ENCODE measurements at regions not wholly inside any gene's neighbourhood (a gene's known extent, or its start where the extent isn't known, plus 50 kb on each side); places are given as distances from the start of the nearest gene placed in this dataset.

DNA sequence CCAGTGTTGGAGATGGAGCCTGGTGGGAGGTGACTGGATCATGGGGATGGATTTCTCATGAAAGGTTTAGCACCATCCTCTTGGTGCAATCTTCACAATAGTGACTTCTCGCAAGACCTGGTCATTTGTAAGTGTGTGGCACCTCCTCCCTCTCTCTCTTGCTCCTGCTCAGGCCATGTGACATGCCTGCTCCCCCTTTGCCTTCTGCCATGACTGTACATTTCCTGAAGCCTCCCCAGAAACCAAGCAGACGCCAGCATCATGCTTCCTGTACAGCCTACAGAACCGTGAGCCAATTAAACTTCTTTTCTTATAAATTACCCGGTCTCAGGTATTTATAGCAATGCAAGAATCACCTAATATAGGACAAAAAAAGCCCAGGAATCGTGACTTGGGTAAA lies 171.0 kb upstream of the FOXN3 start:
- Histone ChIP-seq H3K27ac (ENCODE audit: poor library complexity, severe bottlenecking) (no peak overlapping the region), H3K27me3 (ENCODE audit: insufficient read depth, poor library complexity, severe bottlenecking) (no peaks in the 10 kb centered on the region), H3K36me3 (ENCODE audit: low read depth) (no peaks in the 10 kb centered on the region), H3K9me3 (ENCODE audit: severe bottlenecking) (no peaks in the 10 kb centered on the region), H3K4me3 (ENCODE audit: severe bottlenecking) (no peak overlapping the region), H3K4me1 (ENCODE audit: insufficient read depth, poor library complexity, severe bottlenecking) (no peaks in the 10 kb centered on the region)
- DNase-seq (ENCODE audit: low spot score) = no peak
- no peak for ATAC-seq (ENCODE audit: low read depth)
- TF ChIP-seq, protein P1, sequence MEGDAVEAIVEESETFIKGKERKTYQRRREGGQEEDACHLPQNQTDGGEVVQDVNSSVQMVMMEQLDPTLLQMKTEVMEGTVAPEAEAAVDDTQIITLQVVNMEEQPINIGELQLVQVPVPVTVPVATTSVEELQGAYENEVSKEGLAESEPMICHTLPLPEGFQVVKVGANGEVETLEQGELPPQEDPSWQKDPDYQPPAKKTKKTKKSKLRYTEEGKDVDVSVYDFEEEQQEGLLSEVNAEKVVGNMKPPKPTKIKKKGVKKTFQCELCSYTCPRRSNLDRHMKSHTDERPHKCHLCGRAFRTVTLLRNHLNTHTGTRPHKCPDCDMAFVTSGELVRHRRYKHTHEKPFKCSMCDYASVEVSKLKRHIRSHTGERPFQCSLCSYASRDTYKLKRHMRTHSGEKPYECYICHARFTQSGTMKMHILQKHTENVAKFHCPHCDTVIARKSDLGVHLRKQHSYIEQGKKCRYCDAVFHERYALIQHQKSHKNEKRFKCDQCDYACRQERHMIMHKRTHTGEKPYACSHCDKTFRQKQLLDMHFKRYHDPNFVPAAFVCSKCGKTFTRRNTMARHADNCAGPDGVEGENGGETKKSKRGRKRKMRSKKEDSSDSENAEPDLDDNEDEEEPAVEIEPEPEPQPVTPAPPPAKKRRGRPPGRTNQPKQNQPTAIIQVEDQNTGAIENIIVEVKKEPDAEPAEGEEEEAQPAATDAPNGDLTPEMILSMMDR (IDR thresholded peaks at IDR 0.05; ENCODE audit: poor library complexity, severe bottlenecking) = no peak

DNA sequence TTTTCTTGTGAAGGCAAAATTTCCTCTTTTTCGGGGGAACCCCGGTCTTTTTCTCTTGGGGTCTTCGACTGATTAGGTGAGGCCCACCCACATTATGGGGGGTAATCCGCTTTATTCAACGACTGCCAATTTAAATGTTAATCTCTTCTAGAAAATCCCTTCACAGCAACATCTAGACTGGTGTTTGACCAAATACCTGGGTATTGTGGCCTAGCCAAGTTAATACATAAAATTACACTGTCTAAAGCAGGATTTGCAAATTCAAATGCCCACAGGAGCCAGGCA lies 170.0 kb upstream of the FOXN3 start:
- Histone ChIP-seq H3K4me1 (ENCODE audit: insufficient read depth, poor library complexity, severe bottlenecking) (no peaks in the 10 kb centered on the region), H3K9me3 (ENCODE audit: severe bottlenecking) (no peaks in the 10 kb centered on the region), H3K27me3 (ENCODE audit: insufficient read depth, poor library complexity, severe bottlenecking) (no peaks in the 10 kb centered on the region), H3K4me3 (ENCODE audit: severe bottlenecking) (no peak overlapping the region), H3K27ac (ENCODE audit: poor library complexity, severe bottlenecking) (no peak overlapping the region), H3K36me3 (ENCODE audit: low read depth) (no peaks in the 10 kb centered on the region)
- DNase-seq (ENCODE audit: low spot score) = no peak
- TF ChIP-seq, protein P1 (IDR thresholded peaks at IDR 0.05; ENCODE audit: poor library complexity, severe bottlenecking) = no peak
- no peak for ATAC-seq (ENCODE audit: low read depth)

DNA sequence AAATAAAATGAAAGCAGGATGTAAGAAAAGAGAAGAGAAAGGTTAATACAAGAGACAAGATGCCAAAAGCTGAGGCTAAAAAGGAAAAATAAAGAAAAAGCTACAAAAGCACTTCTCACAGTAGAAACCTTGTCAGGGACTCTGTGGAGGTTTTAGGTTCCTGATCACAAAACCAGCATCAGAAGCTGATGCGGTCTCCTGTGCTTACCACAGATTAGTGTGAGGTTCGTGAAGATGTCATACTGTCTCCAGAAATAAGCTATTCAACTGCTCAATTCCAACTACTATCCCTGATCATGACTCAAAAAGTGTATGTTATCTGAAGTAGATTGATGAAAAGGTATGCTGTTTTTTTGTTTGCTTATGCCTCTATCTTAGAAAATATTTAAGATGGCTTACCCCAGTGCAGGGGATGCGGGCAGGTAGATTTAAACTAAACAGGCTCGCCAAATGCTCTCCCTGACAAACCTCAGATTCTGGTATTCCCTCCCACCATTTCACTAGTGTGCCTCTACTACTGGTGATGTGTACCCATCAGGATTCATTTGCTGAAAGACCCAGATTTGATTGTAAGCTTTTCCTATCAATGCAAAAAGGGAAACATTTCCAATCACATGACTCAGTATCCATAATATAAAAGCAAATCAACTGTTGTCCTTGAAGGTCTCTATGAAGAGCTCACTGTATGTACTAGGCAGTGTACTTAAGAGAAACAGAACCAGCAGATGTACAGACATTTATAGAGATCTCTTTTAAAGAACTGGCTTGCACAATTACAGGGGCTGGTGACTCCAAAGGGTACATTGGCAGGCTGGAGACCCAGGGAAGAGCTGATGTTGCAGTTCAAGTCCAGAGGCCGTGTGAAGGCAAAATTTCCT lies 169.5 kb upstream of the FOXN3 start:
- DNase-seq (ENCODE audit: low spot score) = no peak

DNA sequence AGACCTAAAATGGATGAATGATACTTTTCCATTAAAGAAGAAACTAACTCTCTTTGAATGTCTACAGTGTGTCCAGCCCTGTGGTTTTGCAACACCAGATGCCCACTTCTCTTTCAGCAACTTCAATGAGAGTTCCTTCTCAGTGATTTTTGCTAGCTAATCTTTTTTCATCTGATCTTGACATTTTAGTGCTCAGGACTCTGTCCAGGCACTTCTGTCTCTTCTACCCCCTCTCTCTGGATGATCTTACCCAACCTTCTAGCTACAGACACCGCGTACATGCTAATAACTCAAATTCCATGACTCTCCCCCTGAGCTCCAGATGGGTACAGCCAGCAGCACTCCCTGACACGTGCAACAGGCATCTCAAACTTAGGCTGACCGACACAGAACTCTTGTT lies 161.1 kb upstream of the FOXN3 start:
- Histone ChIP-seq H3K27ac (ENCODE audit: poor library complexity, severe bottlenecking) (no peak overlapping the region), H3K4me1 (ENCODE audit: insufficient read depth, poor library complexity, severe bottlenecking) (no peaks in the 10 kb centered on the region), H3K27me3 (ENCODE audit: insufficient read depth, poor library complexity, severe bottlenecking) (no peaks in the 10 kb centered on the region), H3K9me3 (ENCODE audit: severe bottlenecking) (no peaks in the 10 kb centered on the region), H3K4me3 (ENCODE audit: severe bottlenecking) (no peak overlapping the region), H3K36me3 (ENCODE audit: low read depth) (no peaks in the 10 kb centered on the region)
- TF ChIP-seq, protein P1 (IDR thresholded peaks at IDR 0.05; ENCODE audit: poor library complexity, severe bottlenecking) = no peak
- no peak for ATAC-seq (ENCODE audit: low read depth)
- DNase-seq (ENCODE audit: low spot score) = no peak

More for the DNA sequence above, 169.5 kb upstream of the FOXN3 start:
- H3K27ac ChIP-seq (ENCODE audit: poor library complexity, severe bottlenecking) = no peak overlapping the region
- TF ChIP-seq, protein P1 (IDR thresholded peaks at IDR 0.05; ENCODE audit: poor library complexity, severe bottlenecking) = no peak
- H3K9me3 ChIP-seq (ENCODE audit: severe bottlenecking) = no peaks in the 10 kb centered on the region
- H3K27me3 ChIP-seq (ENCODE audit: insufficient read depth, poor library complexity, severe bottlenecking) = no peaks in the 10 kb centered on the region
- no peaks in the 10 kb centered on the region for H3K36me3 ChIP-seq (ENCODE audit: low read depth)
- H3K4me3 ChIP-seq (ENCODE audit: severe bottlenecking) = no peak overlapping the region
- ATAC-seq (ENCODE audit: low read depth) = no peak
- H3K4me1 ChIP-seq (ENCODE audit: insufficient read depth, poor library complexity, severe bottlenecking) = no peaks in the 10 kb centered on the region

DNA sequence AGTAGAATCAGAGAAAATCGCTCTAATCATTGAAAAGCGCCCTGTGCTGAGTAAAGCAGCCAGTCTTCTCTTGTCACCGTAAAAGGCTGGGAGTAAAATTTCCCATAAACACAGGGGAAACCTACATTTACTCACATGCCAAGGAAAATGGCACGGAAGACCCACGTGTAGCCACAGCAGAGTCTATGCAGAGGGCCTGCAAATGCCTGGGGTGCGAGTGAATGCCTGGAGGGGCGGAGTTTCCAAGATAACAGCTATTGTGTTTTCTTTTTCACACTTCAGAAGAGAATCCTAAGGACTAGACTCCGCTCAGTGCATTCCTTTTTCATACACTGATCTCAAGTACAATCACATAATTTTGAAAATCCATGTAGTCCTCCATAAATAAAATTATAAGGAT lies 159.9 kb upstream of the FOXN3 start:
- H3K4me3 ChIP-seq (ENCODE audit: severe bottlenecking) = no peak overlapping the region
- H3K27ac ChIP-seq (ENCODE audit: poor library complexity, severe bottlenecking) = no peak overlapping the region
- ATAC-seq (ENCODE audit: low read depth) = no peak

More for the DNA sequence above, 159.9 kb upstream of the FOXN3 start:
- no peaks in the 10 kb centered on the region for H3K27me3 ChIP-seq (ENCODE audit: insufficient read depth, poor library complexity, severe bottlenecking)
- no peak for DNase-seq (ENCODE audit: low spot score)
- TF ChIP-seq, protein P1 (IDR thresholded peaks at IDR 0.05; ENCODE audit: poor library complexity, severe bottlenecking) = no peak
- no peaks in the 10 kb centered on the region for H3K36me3 ChIP-seq (ENCODE audit: low read depth)
- H3K9me3 ChIP-seq (ENCODE audit: severe bottlenecking) = no peaks in the 10 kb centered on the region
- H3K4me1 ChIP-seq (ENCODE audit: insufficient read depth, poor library complexity, severe bottlenecking) = no peaks in the 10 kb centered on the region

Data from RWPE2 (cell line).